ENCODE measurements at regions not wholly inside any gene's neighbourhood (a gene's known extent, or its start where the extent isn't known, plus 50 kb on each side); places are given as distances from the start of the nearest gene placed in this dataset.

DNA sequence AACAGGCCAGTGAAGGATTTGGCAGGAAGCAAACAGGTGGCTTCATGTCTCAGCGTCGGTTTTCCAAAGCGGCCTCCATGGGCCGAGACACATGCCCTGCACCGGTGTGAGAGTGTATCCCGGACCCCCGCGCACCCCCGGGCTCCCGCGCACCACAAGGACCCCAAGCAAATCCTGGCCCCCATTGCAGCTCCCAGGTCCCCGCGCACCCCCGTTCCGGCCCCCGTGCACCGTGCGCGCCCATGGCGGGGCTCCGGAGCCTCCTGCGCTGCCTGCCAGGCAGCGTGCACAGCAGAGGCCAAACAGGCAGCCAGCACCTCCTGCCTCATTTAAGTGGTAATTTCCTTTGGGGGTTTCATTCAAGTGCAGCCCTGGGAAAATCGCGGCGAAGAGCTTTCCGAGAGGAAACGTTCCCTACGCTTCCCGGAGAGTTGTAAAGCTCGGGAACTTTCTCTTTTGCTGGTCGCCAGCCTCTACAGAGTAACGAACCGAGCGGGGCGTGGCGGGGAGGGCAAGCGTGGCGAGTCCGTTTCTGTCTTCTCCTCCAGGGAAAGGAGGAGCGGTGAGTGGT is 145.5 kb upstream of the SLC24A2 start:
- Histone ChIP-seq H2BK15ac (ENCODE audit: low read length) (no peak overlapping the region), H4K91ac (replicated peaks; ENCODE audit: insufficient read length, low read length) (peak overlapping the region; percentile 90), H4K8ac (ENCODE audit: extremely low read depth, insufficient read depth, low read length) (peak overlapping the region; percentile 84), H3K27ac (ENCODE audit: low read depth, low read length) (no peak overlapping the region), H3K23ac (ENCODE audit: insufficient read length) (no peak overlapping the region), H2AK5ac (ENCODE audit: low read depth, low read length) (no peak overlapping the region), H3K79me1 (ENCODE audit: low read depth, low read length) (no peaks in the 10 kb centered on the region), H2BK120ac (replicated peaks; ENCODE audit: low read depth, low read length) (no peak overlapping the region), H3K4ac (replicated peaks; ENCODE audit: insufficient read length, low read depth, low read length) (no peak overlapping the region), H3K9me3 (ENCODE audit: insufficient read depth in 2 of 2, low read depth in 1 of 2, low read length in 1 of 2) (no peaks in the 10 kb centered on the region), H2BK5ac (ENCODE audit: low read depth, low read length) (no peak overlapping the region), H4K20me1 (replicated peaks in 1 of 2; ENCODE audit: control insufficient read depth in 1 of 2, insufficient read depth in 2 of 2, low read length in 2 of 2) (no peaks in the 10 kb centered on the region), H3K4me2 (ENCODE audit: insufficient read depth in 1 of 2, low read depth in 2 of 2, low read length in 2 of 2) (peak overlapping the region; percentile 63 to 83), H3K27me3 (replicated peaks in 1 of 4; ENCODE audit: control insufficient read depth in 3 of 4, extremely low read depth in 1 of 4, insufficient read depth in 3 of 4, low read length in 3 of 4) (peaks cover 0 to 2% (median 0%) of the 10 kb centered on the region in 4 experiments; a peak in 2 of 7 replicates), H4K5ac (ENCODE audit: insufficient read length, low read depth, low read length) (peak overlapping the region; percentile 57), H3K36me3 (ENCODE audit: control insufficient read depth in 2 of 4, insufficient read depth in 4 of 4, low read length in 3 of 4) (no peaks in the 10 kb centered on the region), H3K56ac (replicated peaks; ENCODE audit: insufficient read length, low read depth, low read length) (no peak overlapping the region), H3K14ac (ENCODE audit: insufficient read length) (no peak overlapping the region), H3K18ac (ENCODE audit: extremely low read depth, low read length) (peak overlapping the region; percentile 84; the same call in 1 of the 2 replicates), H3K23me2 (ENCODE audit: low read depth, low read length) (no peaks in the 10 kb centered on the region), H2AFZ (ENCODE audit: low read length) (peak overlapping the region; percentile 91; the same call in 1 of the 2 replicates), H2BK20ac (ENCODE audit: low read length) (peak overlapping the region; percentile 51; the same call in 1 of the 2 replicates), H2BK12ac (ENCODE audit: low read depth, low read length) (no peak overlapping the region), H3K4me3 (ENCODE audit: extremely low read depth in 1 of 4, insufficient read depth in 2 of 4, low read depth in 3 of 4, low read length in 4 of 4) (peak overlapping the region; percentile 21 to 60 (median 32); a peak in 5 of 8 replicates), H3K9ac (replicated peaks in 1 of 4; ENCODE audit: extremely low read depth in 1 of 4, low read depth in 3 of 4, low read length in 3 of 4) (no peak overlapping the region), H3K79me2 (ENCODE audit: control insufficient read depth in 1 of 2, insufficient read depth in 2 of 2, low read length in 2 of 2) (no peaks in the 10 kb centered on the region), H3K4me1 (replicated peaks in 1 of 4; ENCODE audit: control insufficient read depth in 3 of 4, insufficient read depth in 4 of 4, low read length in 3 of 4) (peaks cover 0 to 7% (median 0%) of the 10 kb centered on the region in 4 experiments; a peak in 3 of 7 replicates)
- ChIA-PET POLR2A (ENCODE audit: partially characterized antibody) (interaction anchor here (1.2 kb wide), 1 partner anchor 46 kb away, joined by 4 read pairs; no protein-coding TSS in a partner anchor), CTCF (ENCODE audit: partially characterized antibody) (interaction anchor here (0.6 to 2.3 kb wide), 5 partner anchors 8 to 1007 kb away, joined by 3 to 6 read pairs (median 3); no protein-coding TSS in a partner anchor)
- 11% methylated on average over 27 of the region's 41 CpGs; no CpG with 5 or more reads in 1 of the 2 experiments for WGBS, 2 experiments (ENCODE audit: extremely low coverage in 1 of 2, insufficient coverage in 1 of 2, insufficient read length in 1 of 2, insufficient replicate concordance in 2 of 2, low coverage in 1 of 2, low lambda C conversion rate in 2 of 2, missing lambda C conversion rate in 1 of 2)
- peak; percentile 55 for FAIRE-seq
- peak; percentile 38 to 71 for DNase-seq (ENCODE audit: low read depth in 1 of 2, low spot score in 2 of 2)
- TF ChIP-seq SIN3A (conservative IDR thresholded peaks at IDR 0.05 in 1 of 2, IDR thresholded peaks at IDR 0.05 in 1 of 2; ENCODE audit: low read depth in 1 of 2, low read length in 2 of 2): no peak
- TF ChIP-seq CTBP2 (IDR thresholded peaks at IDR 0.05; ENCODE audit: borderline replicate concordance, insufficient read depth, insufficient read length, low read length): no peak
- TF ChIP-seq TEAD4 (IDR thresholded peaks at IDR 0.05; ENCODE audit: low read depth, low read length): no peak
- no peak for TF ChIP-seq NANOG (IDR thresholded peaks at IDR 0.05; ENCODE audit: insufficient read depth, low read depth, low read length, poor library complexity, severe bottlenecking)
- TF ChIP-seq SRF (IDR thresholded peaks at IDR 0.05; ENCODE audit: low read depth, low read length): no peak
- TF ChIP-seq, protein P1, sequence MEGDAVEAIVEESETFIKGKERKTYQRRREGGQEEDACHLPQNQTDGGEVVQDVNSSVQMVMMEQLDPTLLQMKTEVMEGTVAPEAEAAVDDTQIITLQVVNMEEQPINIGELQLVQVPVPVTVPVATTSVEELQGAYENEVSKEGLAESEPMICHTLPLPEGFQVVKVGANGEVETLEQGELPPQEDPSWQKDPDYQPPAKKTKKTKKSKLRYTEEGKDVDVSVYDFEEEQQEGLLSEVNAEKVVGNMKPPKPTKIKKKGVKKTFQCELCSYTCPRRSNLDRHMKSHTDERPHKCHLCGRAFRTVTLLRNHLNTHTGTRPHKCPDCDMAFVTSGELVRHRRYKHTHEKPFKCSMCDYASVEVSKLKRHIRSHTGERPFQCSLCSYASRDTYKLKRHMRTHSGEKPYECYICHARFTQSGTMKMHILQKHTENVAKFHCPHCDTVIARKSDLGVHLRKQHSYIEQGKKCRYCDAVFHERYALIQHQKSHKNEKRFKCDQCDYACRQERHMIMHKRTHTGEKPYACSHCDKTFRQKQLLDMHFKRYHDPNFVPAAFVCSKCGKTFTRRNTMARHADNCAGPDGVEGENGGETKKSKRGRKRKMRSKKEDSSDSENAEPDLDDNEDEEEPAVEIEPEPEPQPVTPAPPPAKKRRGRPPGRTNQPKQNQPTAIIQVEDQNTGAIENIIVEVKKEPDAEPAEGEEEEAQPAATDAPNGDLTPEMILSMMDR (IDR thresholded peaks at IDR 0.05; ENCODE audit: control extremely low read depth in 1 of 3, insufficient read depth in 1 of 3, low read depth in 1 of 3, low read length in 3 of 3): peak; percentile 24 to 37 (median 31); a peak in 2 of 4 replicates
- TF ChIP-seq TCF12 (IDR thresholded peaks at IDR 0.05; ENCODE audit: low read depth, low read length): peak; percentile 59; the same call in 1 of the 2 replicates
- no peak for TF ChIP-seq EGR1 (IDR thresholded peaks at IDR 0.05; ENCODE audit: borderline replicate concordance, low read depth, low read length)
- no peak for TF ChIP-seq CEBPB (IDR thresholded peaks at IDR 0.05; ENCODE audit: low read depth, low read length)
- TF ChIP-seq POLR2AphosphoS5 (IDR thresholded peaks at IDR 0.05; ENCODE audit: low read depth, low read length): no peak

Measured in H1 (cell line).